ENCODE measurements at regions not wholly inside any gene's neighbourhood (a gene's known extent, or its start where the extent isn't known, plus 50 kb on each side); places are given as distances from the start of the nearest gene placed in this dataset.

DNA sequence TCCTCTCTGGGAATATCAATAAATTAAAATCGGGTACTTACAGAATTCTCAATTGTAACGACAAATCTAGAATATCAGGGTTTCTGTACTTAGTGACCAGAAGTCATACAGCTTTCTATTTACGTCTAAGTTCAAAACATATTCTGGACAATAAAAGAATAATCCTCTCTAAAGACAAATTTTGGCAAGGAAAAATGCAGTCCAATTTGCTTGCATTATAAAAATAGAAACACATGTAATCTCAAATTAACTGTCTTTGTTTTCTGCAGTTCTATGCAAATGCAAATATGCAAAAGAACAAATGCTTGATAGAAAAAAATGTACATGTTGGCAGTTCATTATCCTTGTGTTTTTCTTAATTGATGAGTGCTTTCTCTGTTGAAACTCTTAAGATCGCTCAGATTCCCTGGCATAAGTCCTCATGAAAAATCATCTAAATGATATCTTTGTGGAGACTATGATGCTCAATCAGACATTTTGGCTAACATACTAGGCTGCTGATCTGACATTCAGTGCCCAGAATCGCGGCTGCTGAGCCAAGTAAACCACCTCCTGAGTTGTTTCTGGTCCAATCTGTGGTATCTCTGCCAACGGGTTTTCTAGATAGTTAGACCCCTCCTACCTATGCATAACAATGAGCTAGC, 990.1 kb upstream of the C9orf72 start:
- TF ChIP-seq, protein P1, sequence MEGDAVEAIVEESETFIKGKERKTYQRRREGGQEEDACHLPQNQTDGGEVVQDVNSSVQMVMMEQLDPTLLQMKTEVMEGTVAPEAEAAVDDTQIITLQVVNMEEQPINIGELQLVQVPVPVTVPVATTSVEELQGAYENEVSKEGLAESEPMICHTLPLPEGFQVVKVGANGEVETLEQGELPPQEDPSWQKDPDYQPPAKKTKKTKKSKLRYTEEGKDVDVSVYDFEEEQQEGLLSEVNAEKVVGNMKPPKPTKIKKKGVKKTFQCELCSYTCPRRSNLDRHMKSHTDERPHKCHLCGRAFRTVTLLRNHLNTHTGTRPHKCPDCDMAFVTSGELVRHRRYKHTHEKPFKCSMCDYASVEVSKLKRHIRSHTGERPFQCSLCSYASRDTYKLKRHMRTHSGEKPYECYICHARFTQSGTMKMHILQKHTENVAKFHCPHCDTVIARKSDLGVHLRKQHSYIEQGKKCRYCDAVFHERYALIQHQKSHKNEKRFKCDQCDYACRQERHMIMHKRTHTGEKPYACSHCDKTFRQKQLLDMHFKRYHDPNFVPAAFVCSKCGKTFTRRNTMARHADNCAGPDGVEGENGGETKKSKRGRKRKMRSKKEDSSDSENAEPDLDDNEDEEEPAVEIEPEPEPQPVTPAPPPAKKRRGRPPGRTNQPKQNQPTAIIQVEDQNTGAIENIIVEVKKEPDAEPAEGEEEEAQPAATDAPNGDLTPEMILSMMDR (IDR thresholded peaks at IDR 0.05; ENCODE audit: insufficient read depth, low read length): no peak
- no peak overlapping the region for H3K4me3 ChIP-seq (ENCODE audit: low read depth, low read length)
- no peak for DNase-seq (ENCODE audit: low read depth)

DNA sequence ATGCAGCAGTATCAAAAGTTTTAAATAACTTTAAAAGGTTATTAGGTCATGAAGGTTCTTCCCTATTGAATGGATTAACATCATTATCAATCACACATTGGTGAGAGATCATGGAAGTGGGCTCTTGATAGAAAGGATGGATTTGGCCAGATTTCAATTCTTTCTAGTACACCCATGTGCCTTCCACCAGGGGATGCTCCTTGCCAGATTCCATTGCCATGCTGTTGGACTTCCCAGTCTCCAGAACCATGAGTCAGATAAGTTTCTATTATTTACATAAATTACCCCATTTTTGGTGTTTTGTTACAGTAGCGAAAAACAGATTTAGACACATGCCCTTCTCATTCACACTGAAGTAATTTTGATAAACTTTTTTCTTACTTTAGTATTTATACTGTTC, 1010.6 kb upstream of the C9orf72 start:
- TF ChIP-seq, protein P1 (IDR thresholded peaks at IDR 0.05; ENCODE audit: insufficient read depth, low read length): no peak
- H3K4me3 ChIP-seq (ENCODE audit: low read depth, low read length): no peak overlapping the region
- DNase-seq (ENCODE audit: low read depth): no peak

DNA sequence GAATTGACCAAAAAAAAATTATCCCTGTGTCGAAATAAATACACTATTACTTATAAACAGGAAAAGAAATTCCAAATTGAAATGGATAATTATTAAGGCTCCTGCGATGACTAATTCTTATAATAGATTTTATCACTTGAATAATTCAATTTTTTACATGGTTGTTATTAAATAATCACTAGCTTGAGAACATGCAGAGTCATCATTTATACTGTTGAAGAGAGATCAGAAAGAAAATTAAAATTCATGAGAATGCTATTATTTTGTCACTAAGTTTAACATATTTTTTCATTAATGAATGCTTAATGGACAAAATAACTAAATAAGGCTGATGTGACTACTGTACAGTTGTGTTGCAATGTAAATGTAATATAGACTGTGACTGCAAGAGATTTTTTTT, 1011.3 kb upstream of the C9orf72 start:
- H3K4me3 ChIP-seq (ENCODE audit: low read depth, low read length): no peak overlapping the region
- DNase-seq (ENCODE audit: low read depth): no peak
- TF ChIP-seq, protein P1 (IDR thresholded peaks at IDR 0.05; ENCODE audit: insufficient read depth, low read length): no peak

DNA sequence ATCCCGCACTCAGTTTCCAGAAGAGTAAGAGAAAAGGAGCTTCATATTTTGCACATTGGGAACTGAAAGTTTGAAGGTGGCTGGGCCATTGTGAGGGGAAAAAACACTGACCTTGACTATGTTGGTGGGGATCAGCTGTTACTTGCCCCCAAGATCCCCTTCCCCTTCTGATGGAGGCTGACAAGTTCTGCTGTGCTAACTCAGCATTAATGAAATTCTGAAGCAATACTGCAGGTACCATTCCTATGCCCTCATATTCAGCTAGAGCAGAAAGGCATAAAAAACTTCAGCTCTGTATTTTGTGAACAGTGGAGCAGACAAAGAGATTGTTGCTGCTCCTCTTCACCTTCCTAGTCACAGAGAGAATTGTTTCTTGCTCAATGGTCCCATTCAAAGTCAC, 1013.8 kb upstream of the C9orf72 start:
- TF ChIP-seq, protein P1 (IDR thresholded peaks at IDR 0.05; ENCODE audit: insufficient read depth, low read length): no peak
- no peak overlapping the region for H3K4me3 ChIP-seq (ENCODE audit: low read depth, low read length)
- DNase-seq (ENCODE audit: low read depth): no peak

DNA sequence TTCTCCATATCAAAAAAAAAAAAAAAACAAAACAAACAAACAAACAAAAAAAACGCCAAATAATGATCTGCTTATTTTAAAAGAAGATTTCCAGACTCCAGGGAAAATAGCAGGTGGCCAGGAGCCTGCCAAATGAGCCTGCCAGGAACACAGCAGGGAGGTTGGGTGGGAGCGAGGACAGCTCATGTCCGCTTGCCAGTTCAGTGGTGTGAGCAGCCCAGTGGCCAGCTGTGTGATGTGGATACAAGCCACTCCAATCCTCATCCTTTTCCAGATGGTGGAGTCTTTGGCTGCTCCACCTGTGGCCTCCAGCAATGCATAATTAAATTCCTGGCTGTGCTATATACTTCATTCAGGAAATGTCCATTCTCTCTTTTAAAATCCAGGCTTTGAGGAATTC, 1025.1 kb upstream of the C9orf72 start:
- no peak for DNase-seq (ENCODE audit: low read depth)
- H3K4me3 ChIP-seq (ENCODE audit: low read depth, low read length): no peak overlapping the region
- TF ChIP-seq, protein P1 (IDR thresholded peaks at IDR 0.05; ENCODE audit: insufficient read depth, low read length): no peak

DNA sequence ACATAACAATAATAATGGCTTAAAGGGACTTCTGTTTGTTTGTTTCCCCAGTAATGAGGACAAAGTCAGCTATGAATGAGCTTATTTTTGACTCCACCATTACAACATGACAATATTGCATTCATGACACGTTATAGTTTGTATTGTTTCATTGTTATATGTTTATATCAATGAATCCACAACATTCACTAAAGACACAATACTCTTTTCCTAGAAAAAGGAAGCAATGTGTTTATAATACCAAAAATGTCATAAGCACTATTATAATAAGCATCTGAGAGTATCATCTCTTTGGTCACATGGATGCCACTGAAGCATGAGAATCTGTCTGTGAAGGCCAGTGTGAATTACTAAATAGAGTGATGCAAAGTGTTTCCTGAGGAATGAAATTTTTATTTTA, 1026.9 kb upstream of the C9orf72 start:
- TF ChIP-seq, protein P1 (IDR thresholded peaks at IDR 0.05; ENCODE audit: insufficient read depth, low read length): no peak
- no peak for DNase-seq (ENCODE audit: low read depth)

DNA sequence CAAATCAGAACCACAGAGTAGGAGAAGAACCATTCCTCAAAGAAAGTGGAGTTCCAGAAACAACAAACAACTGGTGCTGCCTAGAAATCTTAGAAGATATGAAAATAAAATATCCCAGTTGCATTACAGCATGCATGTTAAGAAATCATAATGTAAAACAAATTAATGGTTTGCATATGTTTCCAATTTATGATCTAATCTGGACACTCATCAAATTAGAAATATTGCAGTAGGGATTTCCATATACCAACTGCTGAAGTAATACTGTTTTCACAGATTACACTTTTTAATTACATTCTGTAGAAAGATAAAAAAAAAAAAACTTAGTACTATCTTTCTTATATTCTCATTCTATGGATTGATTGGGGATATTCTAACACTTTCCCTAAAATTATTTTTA, 1034.6 kb upstream of the C9orf72 start:
- DNase-seq (ENCODE audit: low read depth): no peak
- no peak overlapping the region for H3K4me3 ChIP-seq (ENCODE audit: low read depth, low read length)
- TF ChIP-seq, protein P1 (IDR thresholded peaks at IDR 0.05; ENCODE audit: insufficient read depth, low read length): no peak

More for the DNA sequence above, 1026.9 kb upstream of the C9orf72 start:
- H3K4me3 ChIP-seq (ENCODE audit: low read depth, low read length): no peak overlapping the region
